H1 (cell line): ENCODE measurements at regions not wholly inside any gene's neighbourhood (a gene's known extent, or its start where the extent isn't known, plus 50 kb on each side); places are given as distances from the start of the nearest gene placed in this dataset.

Experiments used
- CTCF ChIA-PET: fragments of 300-600 bp; sonication (Branson Sonifier 250); formaldehyde crosslinking; loops from one replicate; lab custom pipeline; 2021; ENCODE audit not compliant: partially characterized antibody; lab: Charles Lee
- POLR2A ChIA-PET: fragments of 300-600 bp; sonication (Branson Sonifier 250); formaldehyde crosslinking; loops from one replicate; lab custom pipeline; 2021; ENCODE audit warnings: inconsistent platforms; ENCODE audit not compliant: partially characterized antibody; lab: Charles Lee
- DNase-seq, 2 experiments: peaks; one replicate each; pipeline versions ENCODE4 v3.0.0 to v3.0.0-alpha.2; 2010 to 2022; ENCODE audit warnings: low spot score in 2 of 2, low read depth in 1 of 2, mixed read lengths in 1 of 2
- FAIRE-seq: peaks from 2 replicates; lab custom pipeline; 2011; peaks lifted over from hg19 to GRCh38; lab: Jason Lieb, UNC
- H2AFZ ChIP-seq: 2 replicates; pipeline ENCODE4 v1.8.1; 2012; ENCODE audit warnings: low read length, inconsistent platforms
- H2AK5ac ChIP-seq: 2 replicates; pipeline ENCODE4 v1.6.1; 2013; ENCODE audit warnings: low read depth, low read length
- H2BK120ac ChIP-seq: replicated peaks from 2 replicates; pipeline ENCODE3; 2013; ENCODE audit warnings: low read depth, low read length, inconsistent platforms
- H2BK12ac ChIP-seq: 2 replicates; pipeline ENCODE4 v1.6.1; 2013; ENCODE audit warnings: low read depth, low read length
- H2BK15ac ChIP-seq: 2 replicates; pipeline ENCODE4 v1.6.1; 2013; ENCODE audit warnings: low read length
- H2BK20ac ChIP-seq: 2 replicates; pipeline ENCODE4 v1.6.1; 2013; ENCODE audit warnings: low read length
- H2BK5ac ChIP-seq: 2 replicates; pipeline ENCODE4 v1.6.1; 2013; ENCODE audit warnings: low read depth, low read length
- H3K14ac ChIP-seq: 2 replicates; pipeline ENCODE4 v1.6.1; 2013; ENCODE audit warnings: inconsistent platforms; ENCODE audit not compliant: insufficient read length
- H3K18ac ChIP-seq: 2 replicates; pipeline ENCODE4 v1.6.1; 2013; ENCODE audit warnings: low read length; ENCODE audit errors: extremely low read depth
- H3K23ac ChIP-seq: 2 replicates; pipeline ENCODE4 v1.6.1; 2013; ENCODE audit warnings: inconsistent platforms; ENCODE audit not compliant: insufficient read length
- H3K23me2 ChIP-seq: 2 replicates; pipeline ENCODE4 v1.6.1; 2013; ENCODE audit warnings: low read depth, low read length
- H3K27ac ChIP-seq: 2 replicates; pipeline ENCODE4 v1.6.1; 2011; ENCODE audit warnings: low read depth, low read length, inconsistent platforms
- H3K27me3 ChIP-seq, 4 experiments: replicated peaks in 1 of 4; 1 replicate in 1 of 4; 2 replicates in 3 of 4; pipeline versions ENCODE4 v1.6.1 to v1.8.1; 2011 to 2013; ENCODE audit warnings: low read length in 3 of 4, mild to moderate bottlenecking in 3 of 4, inconsistent platforms in 2 of 4, mixed read lengths in 2 of 4, moderate library complexity in 1 of 4; ENCODE audit not compliant: control insufficient read depth in 3 of 4, insufficient read depth in 3 of 4; ENCODE audit errors: extremely low read depth in 1 of 4
- H3K36me3 ChIP-seq, 4 experiments: 2 replicates each; pipeline versions ENCODE4 v1.6.1 to v1.8.1; 2011 to 2013; ENCODE audit warnings: mild to moderate bottlenecking in 4 of 4, low read length in 3 of 4, moderate library complexity in 2 of 4, control low read depth in 1 of 4, inconsistent platforms in 1 of 4; ENCODE audit not compliant: insufficient read depth in 4 of 4, control insufficient read depth in 2 of 4
- H3K4ac ChIP-seq: replicated peaks from 2 replicates; pipeline ENCODE3; 2013; ENCODE audit warnings: low read length, low read depth, mixed read lengths, inconsistent platforms; ENCODE audit not compliant: insufficient read length
- H3K4me1 ChIP-seq, 4 experiments: replicated peaks in 1 of 4; 1 replicate in 1 of 4; 2 replicates in 3 of 4; pipeline versions ENCODE4 v1.6.1 to v1.8.1; 2011 to 2013; ENCODE audit warnings: low read length in 3 of 4, inconsistent platforms in 2 of 4, mixed read lengths in 1 of 4; ENCODE audit not compliant: insufficient read depth in 4 of 4, control insufficient read depth in 3 of 4
- H3K4me2 ChIP-seq, 2 experiments: 2 replicates each; pipeline versions ENCODE4 v1.6.1 to v1.8.1; 2011 to 2013; ENCODE audit warnings: low read depth in 2 of 2, low read length in 2 of 2, control low read depth in 1 of 2, inconsistent platforms in 1 of 2, mild to moderate bottlenecking in 1 of 2; ENCODE audit not compliant: insufficient read depth in 1 of 2
- H3K4me3 ChIP-seq, 4 experiments: fragments of 200-600, 300-600 bp in 1 of 4; sonication (generic), shearing (Covaris generic), sonication (Bioruptor Twin) in 1 of 4; 2 replicates each; pipeline versions ENCODE4 v1.5.1 to v1.8.1; 2011 to 2016; ENCODE audit warnings: low read length in 4 of 4, low read depth in 3 of 4, control low read depth in 2 of 4, inconsistent platforms in 2 of 4, mild to moderate bottlenecking in 2 of 4, mixed read lengths in 1 of 4, moderate library complexity in 1 of 4; ENCODE audit not compliant: insufficient read depth in 2 of 4; ENCODE audit errors: extremely low read depth in 1 of 4
- H3K56ac ChIP-seq: replicated peaks from 2 replicates; pipeline ENCODE3; 2013; ENCODE audit warnings: low read depth, mild to moderate bottlenecking, mixed read lengths, low read length, inconsistent platforms; ENCODE audit not compliant: insufficient read length
- H3K79me1 ChIP-seq: 2 replicates; pipeline ENCODE4 v1.6.1; 2013; ENCODE audit warnings: low read depth, low read length, control low read depth
- H3K79me2 ChIP-seq, 2 experiments: 2 replicates each; pipeline versions ENCODE4 v1.6.1 to v1.8.1; 2012 to 2013; ENCODE audit warnings: low read length in 2 of 2, mild to moderate bottlenecking in 2 of 2, inconsistent platforms in 1 of 2; ENCODE audit not compliant: insufficient read depth in 2 of 2, control insufficient read depth in 1 of 2
- H3K9ac ChIP-seq, 4 experiments: replicated peaks in 1 of 4; 1 replicate in 1 of 4; 2 replicates in 3 of 4; pipeline versions ENCODE4 v1.6.1 to v1.8.1; 2011 to 2013; ENCODE audit warnings: low read depth in 3 of 4, low read length in 3 of 4, control low read depth in 2 of 4, mild to moderate bottlenecking in 2 of 4, moderate library complexity in 2 of 4, inconsistent platforms in 1 of 4; ENCODE audit errors: extremely low read depth in 1 of 4
- H3K9me3 ChIP-seq, 2 experiments: 2 replicates each; pipeline versions ENCODE4 v1.6.1 to v1.8.1; 2012 to 2013; ENCODE audit warnings: mild to moderate bottlenecking in 2 of 2, moderate library complexity in 2 of 2, control low read depth in 1 of 2, inconsistent platforms in 1 of 2, low read depth in 1 of 2, low read length in 1 of 2, mixed read lengths in 1 of 2; ENCODE audit not compliant: insufficient read depth in 2 of 2
- H4K20me1 ChIP-seq, 2 experiments: replicated peaks in 1 of 2; 2 replicates each; pipeline versions ENCODE3 to v1.8.1; 2011 to 2013; ENCODE audit warnings: inconsistent platforms in 2 of 2, low read length in 2 of 2, mild to moderate bottlenecking in 1 of 2; ENCODE audit not compliant: insufficient read depth in 2 of 2, control insufficient read depth in 1 of 2
- H4K5ac ChIP-seq: 2 replicates; pipeline ENCODE4 v1.6.1; 2013; ENCODE audit warnings: low read length, low read depth, mixed read lengths, inconsistent platforms; ENCODE audit not compliant: insufficient read length
- H4K8ac ChIP-seq: 2 replicates; pipeline ENCODE4 v1.8.0; 2013; ENCODE audit warnings: mild to moderate bottlenecking, moderate library complexity, low read length, inconsistent platforms; ENCODE audit not compliant: insufficient read depth; ENCODE audit errors: extremely low read depth
- H4K91ac ChIP-seq: replicated peaks from 2 replicates; pipeline ENCODE3; 2013; ENCODE audit warnings: low read length, mixed read lengths, inconsistent platforms; ENCODE audit not compliant: insufficient read length
- HDAC2 ChIP-seq, 2 experiments: fragments of 300-600 bp in 1 of 2; sonication (generic) in 1 of 2; IDR thresholded peaks; 2 replicates each; pipeline ENCODE4 v1.6.1; 2011 to 2012; ENCODE audit warnings: low read depth in 2 of 2, low read length in 2 of 2, mild to moderate bottlenecking in 2 of 2, moderate library complexity in 2 of 2, borderline replicate concordance in 1 of 2, inconsistent platforms in 1 of 2
- ZNF274 ChIP-seq: IDR thresholded peaks from 2 replicates; pipeline ENCODE4 v1.7.0; 2012; ENCODE audit warnings: low read length, borderline replicate concordance; ENCODE audit errors: extremely low read depth
- WGBS, 2 experiments: shearing (Covaris generic) in 1 of 2; methylation state at CpG; one replicate each; pipeline versions ENCODE4 v1.1.6 to v1.1.7; 2013 to 2015; ENCODE audit warnings: low lambda C conversion rate in 2 of 2, mixed read lengths in 2 of 2, inconsistent platforms in 1 of 2, low coverage in 1 of 2, missing lambda C conversion rate in 1 of 2; ENCODE audit not compliant: insufficient replicate concordance in 2 of 2, insufficient coverage in 1 of 2, insufficient read length in 1 of 2; ENCODE audit errors: extremely low coverage in 1 of 2, missing lambda C conversion rate in 1 of 2; 5-methylcytosine and 5-hydroxymethylcytosine counted together

DNA sequence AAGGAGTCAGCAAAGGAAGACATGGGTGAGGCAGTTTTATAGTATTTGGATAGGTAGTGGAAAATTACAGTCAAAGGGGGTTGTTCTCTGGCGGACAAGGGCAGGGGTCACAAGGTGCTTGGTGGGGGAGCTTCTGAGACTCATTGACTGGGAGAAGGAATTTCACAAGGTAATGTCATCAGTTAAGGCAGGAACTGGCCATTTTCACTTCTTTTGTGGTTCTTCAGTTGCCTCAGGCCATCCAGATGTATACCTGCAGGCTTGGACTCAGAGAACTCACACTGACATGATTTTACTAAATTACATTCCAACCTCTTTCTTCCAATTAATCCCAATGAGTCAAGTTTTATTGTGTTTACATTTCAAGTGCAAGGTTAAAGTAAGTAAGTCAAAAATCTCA, 240.5 kb upstream of the API5 start:
- H3K23ac ChIP-seq: no peak overlapping the region
- H3K23me2 ChIP-seq: no peaks in the 10 kb centered on the region
- TF ChIP-seq ZNF274 (peak; percentile 65; the same call in 1 of the 2 replicates), HDAC2 (IDR thresholded peaks at IDR 0.05; ENCODE audit: borderline replicate concordance in 1 of 2, low read depth in 2 of 2, low read length in 2 of 2) (no peak)
- no peak overlapping the region for H2BK20ac ChIP-seq
- ChIA-PET CTCF (interaction anchor here (1.6 kb wide), 1 partner anchor 94 kb away, joined by 5 read pairs; no protein-coding TSS in a partner anchor), POLR2A (no interaction called here)
- no peak overlapping the region for H2BK15ac ChIP-seq
- 55% methylated on average over 1 of the region's 1 CpG; no CpG with 5 or more reads in 1 of the 2 experiments for WGBS, 2 experiments
- no peak overlapping the region for H3K56ac ChIP-seq
- H3K36me3 ChIP-seq: no peaks in the 10 kb centered on the region
- H3K9ac ChIP-seq: no peak overlapping the region
- no peak overlapping the region for H2AK5ac ChIP-seq
- DNase-seq: no peak
- no peaks in the 10 kb centered on the region for H3K79me1 ChIP-seq
- peak overlapping the region; percentile 52 for H4K5ac ChIP-seq
- H4K91ac ChIP-seq: no peak overlapping the region
- no peak for FAIRE-seq
- peaks cover 0 to 10% (median 1%) of the 10 kb centered on the region in 4 experiments; a peak in 1 of 7 replicates for H3K4me1 ChIP-seq
- no peaks in the 10 kb centered on the region for H3K27me3 ChIP-seq
- H2BK120ac ChIP-seq: no peak overlapping the region
- H3K79me2 ChIP-seq: no peaks in the 10 kb centered on the region
- no peak overlapping the region for H4K8ac ChIP-seq
- H4K20me1 ChIP-seq: no peaks in the 10 kb centered on the region
- no peak overlapping the region for H3K4ac ChIP-seq
- H3K4me2 ChIP-seq: peak overlapping the region in 1 of 2 experiments; percentile 39; a peak in 2 of 4 replicates
- no peak overlapping the region; the same call in 1 of the 2 replicates for H2BK5ac ChIP-seq
- H2AFZ ChIP-seq: no peak overlapping the region
- H3K18ac ChIP-seq: no peak overlapping the region
- no peak overlapping the region for H3K27ac ChIP-seq
- H3K14ac ChIP-seq: no peak overlapping the region
- H3K9me3 ChIP-seq: peaks cover 3 to 7% of the 10 kb centered on the region in 2 experiments; a peak in 3 of 4 replicates
- H2BK12ac ChIP-seq: no peak overlapping the region
- H3K4me3 ChIP-seq: peak overlapping the region in 1 of 4 experiments; percentile 36; a peak in 1 of 8 replicates
